HG03442 (cell line): ENCODE measurements at regions not wholly inside any gene's neighbourhood (a gene's known extent, or its start where the extent isn't known, plus 50 kb on each side); places are given as distances from the start of the nearest gene placed in this dataset.

Source experiments
- ATAC-seq: cut with Tn5 transposase; IDR thresholded peaks from one replicate; pipeline ENCODE4 v1.9.1; 2021; ENCODE audit warnings: mild to moderate bottlenecking, moderate library complexity; ENCODE audit not compliant: unreplicated experiment

GRCh38 chr12:93197067-93197593 is 180.6 kb upstream of the NUDT4 start:
- no peak for ATAC-seq

DNA sequence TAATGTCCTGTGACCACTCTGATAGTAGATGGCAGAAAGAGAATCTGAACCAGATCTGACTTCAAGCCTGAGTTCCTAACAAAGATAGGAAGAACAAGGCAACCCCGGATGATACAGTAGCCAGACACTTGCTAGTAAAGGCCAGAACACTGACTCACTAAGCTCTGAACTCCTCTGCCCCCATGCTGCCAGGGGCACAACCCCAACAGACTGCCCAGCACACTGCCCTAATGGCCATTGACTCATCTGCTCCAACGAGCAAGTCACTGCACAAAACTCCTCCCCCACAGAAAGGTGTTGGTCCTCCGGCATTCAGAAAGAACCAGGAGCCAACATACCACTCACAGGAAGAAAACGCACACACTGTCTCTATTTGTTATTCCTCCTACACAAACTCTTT is 179.6 kb upstream of the NUDT4 start:
- ATAC-seq = no peak

DNA sequence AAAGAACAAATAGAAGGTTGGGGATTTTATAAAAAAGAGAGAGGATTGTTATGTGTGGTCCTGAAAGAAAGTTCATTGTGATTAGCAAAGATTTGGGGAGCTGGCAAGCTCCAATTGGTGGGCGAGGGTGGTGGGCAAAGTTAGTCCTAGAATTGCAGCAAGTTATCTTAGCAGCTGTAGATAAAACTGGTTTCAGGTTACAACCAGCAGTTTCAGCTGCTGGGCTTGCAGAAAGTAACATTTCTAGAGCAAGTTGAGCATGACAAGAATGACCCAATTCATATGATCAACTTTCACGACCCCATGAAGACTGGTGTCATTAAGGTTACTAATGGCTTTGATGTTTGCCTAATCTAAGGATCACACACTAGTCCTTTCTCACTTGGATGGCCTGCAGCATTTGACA is 177.9 kb upstream of the NUDT4 start:
- ATAC-seq = no peak

- ATAC-seq = peak; percentile 70
These were observed 177.3 kb upstream of the NUDT4 start for GRCh38 chr12:93200291-93200917.

DNA sequence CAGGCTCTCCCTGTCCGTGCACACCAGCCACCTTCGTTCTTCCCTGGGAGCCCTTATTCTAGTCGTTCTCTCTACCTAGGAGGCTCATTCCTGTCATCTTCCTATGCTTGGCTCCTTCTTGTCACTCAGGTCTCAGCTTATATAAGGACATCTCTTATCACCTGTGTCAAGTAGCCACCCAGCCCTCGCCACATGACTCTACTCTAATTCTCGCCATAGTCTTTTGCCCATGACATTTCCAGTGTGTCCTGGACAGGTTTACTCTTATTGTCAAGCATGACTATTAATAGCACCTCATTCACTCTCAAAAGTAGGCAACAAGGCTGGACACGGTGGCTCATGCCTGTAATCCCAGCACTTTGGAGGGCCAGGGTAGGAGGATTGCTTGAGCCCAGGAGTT is 175.7 kb upstream of the NUDT4 start:
- ATAC-seq = no peak

DNA sequence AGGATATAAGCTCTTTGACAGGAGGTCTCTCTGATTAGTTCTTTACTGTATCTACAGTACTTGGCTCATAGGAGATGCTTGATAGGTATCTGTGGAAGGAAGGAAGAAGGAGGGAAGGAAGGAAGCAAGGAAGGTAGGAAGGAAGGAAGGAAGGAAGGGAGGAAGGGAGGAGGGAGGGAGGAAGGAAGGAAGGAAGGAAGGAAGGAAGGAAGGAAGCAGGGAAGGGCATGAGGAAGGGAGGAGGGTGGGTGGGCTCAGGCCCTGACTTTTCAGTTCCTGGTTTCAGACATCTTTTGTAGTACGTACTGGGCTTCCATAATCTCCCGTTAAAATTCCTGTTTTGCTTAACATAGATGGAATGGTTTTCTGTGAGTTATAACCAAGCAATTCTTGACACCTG is 175.0 kb upstream of the NUDT4 start:
- ATAC-seq = no peak

- no peak for ATAC-seq
These were observed 174.4 kb upstream of the NUDT4 start for GRCh38 chr12:93203361-93203760.

- no peak for ATAC-seq
These were observed 172.8 kb upstream of the NUDT4 start for GRCh38 chr12:93204896-93205295.

DNA sequence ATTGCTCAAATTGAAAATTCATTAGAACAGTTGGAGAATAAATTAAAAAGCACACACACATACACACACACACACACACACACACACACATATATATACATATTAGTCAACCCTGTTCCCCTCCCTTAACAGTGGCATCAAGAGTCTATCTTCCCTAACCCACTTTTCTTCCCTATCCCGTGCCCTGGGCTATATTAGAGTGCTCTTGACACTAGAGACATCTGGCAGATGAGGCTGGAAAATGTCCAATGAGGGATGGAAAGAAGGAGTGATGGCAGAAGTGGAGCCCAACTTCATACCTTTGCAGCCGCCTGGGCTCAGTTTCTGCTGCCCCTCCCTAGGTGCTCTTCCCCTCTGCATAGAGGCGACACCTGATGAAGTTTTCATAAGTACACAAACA is 172.4 kb upstream of the NUDT4 start:
- no peak for ATAC-seq

DNA sequence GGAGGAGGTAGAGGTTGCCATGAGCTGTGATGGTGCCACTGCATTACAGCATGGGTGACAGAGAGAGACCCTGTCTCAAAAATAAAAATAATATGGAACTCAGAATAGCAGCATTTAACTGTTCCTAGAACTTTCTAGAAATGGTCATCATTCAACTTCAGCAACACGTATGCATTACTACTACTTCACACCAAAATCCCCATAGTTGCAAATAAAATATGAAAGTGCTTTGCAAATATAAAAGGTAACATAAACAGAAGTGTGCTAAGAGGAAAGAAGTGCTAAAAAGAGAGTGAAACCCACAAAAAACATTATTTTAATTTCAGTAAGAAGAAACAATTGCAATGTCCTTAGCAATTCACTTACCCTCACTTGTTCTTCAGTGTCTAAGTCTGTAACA is 169.7 kb upstream of the NUDT4 start:
- ATAC-seq = no peak

- no peak for ATAC-seq
These were observed 163.0 kb upstream of the NUDT4 start for GRCh38 chr12:93214523-93215289.

- no peak for ATAC-seq
These were observed 162.4 kb upstream of the NUDT4 start for GRCh38 chr12:93215290-93215678.

DNA sequence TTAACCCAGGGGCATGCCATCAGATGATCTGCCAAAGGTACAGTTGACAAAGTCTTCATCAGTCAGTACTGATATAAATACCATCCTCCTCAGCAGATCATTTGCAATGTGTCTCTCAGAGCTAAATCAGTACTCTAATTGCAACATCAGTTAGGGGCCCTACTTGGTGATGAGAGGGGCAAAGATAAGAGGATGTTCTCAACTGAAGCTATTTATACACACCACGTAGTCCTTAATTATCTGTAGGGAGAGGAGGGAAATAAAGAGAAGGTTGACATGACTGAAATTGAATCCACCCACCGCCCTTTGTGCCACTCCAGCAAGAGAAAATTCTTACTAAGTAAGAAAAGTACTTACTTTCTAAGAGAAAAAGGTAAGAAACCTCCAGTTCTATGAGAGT is 157.8 kb upstream of the NUDT4 start:
- no peak for ATAC-seq

DNA sequence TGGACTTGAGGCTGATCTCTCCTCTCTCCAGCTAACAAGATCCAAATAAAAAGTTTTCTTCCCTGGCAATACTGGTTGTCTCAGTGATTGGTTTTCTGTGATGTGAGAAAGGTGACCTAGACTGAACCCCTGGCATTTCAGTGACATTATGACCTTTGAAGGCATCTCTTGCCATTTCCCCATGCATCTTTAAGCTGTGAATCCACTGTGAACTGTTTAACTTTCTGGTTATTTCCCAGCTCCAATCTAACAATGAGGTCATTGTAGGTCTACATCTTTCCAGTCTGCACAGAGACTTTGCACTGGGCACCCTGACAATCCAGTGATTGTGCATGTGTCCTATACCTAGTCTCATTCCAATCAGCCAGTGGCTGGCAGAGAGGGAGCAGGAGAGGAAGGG is 155.9 kb upstream of the NUDT4 start:
- no peak for ATAC-seq

- no peak for ATAC-seq
These were observed 154.0 kb upstream of the NUDT4 start for GRCh38 chr12:93223440-93224426.

- ATAC-seq = no peak
These were observed 152.6 kb upstream of the NUDT4 start for GRCh38 chr12:93225094-93225493.

DNA sequence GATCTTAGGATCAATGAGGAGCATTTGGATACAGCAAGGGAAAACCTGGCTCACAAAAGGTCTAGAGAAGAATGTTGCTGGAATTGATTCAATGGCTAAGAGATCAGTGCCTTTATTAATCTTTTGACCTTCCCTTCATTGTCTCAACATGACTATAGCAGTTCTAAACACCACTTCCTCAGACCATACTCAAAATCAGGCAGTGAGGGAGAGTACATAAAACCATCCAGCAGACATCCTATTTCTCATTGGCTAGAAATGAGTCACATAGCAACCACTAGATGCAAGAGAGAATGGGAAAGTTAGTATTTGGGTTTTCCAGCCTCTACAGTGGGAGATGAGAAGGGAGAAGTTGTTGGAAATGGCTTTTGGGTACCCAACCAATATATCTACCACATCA is 151.4 kb upstream of the NUDT4 start:
- ATAC-seq = no peak

- no peak for ATAC-seq
These were observed 148.0 kb upstream of the NUDT4 start for GRCh38 chr12:93229494-93230325.

DNA sequence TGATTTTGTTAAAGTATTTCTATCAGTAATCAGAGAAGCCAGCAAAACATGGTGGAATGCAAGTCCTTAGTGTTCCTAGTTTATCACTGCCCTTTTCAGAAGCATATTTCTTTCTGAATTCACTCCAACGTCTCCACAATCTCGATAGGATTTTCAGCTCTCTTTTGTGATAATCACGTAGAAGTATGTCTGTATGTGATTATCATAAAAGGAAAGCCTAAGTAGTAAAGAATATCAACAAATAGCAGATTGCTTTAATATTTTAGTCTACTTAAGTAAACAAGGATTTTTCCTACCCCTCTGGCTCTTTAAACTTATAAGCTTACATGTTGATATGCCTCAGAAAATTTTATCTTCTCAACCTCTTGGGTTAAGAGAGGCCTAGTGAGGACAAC is 147.4 kb upstream of the NUDT4 start:
- no peak for ATAC-seq

DNA sequence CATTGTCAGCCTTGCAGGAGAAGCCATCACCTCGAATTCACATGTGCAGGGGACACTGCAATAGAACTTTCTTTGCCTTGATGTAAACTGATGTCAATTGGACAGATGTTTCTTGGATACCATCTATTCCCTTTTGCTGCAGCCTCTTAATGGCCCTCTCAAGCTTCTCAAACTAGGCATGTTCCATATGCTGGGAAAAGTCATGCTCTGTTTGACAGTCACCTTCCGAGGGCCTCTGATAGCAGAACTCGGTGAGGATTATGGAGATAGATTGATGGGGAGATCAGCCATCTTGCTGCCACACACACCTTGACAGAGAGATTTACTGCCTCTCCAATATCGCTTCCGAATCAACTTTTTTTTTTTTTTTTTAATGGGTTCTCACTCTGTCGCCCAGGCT is 145.8 kb upstream of the NUDT4 start:
- ATAC-seq = no peak
